T-helper 2 cell (primary cell): ENCODE measurements at regions not wholly inside any gene's neighbourhood (a gene's known extent, or its start where the extent isn't known, plus 50 kb on each side); places are given as distances from the start of the nearest gene placed in this dataset.

Experiments
- DNase-seq, 5 experiments: peaks; one replicate each; pipeline versions ENCODE4 v3.0.0 to v3.0.0-alpha.2; 2012 to 2022

DNA sequence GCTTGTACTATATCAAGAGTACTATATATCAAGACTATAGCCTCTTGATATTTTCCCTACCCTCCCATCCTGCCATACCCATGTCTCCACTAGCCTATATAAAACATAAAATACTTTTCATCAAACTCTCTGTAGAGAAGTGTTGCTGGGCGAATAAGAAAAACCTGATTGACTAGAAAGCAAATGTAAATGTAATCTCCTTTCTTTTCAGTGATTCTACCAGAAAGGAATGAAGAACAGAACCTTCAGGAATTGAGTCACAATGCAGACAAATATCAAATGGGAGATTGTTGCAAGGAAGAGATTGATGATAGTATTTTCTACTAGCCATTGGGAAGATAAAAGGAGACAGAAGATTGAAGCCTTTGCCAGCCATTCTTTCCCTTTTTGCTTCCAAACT lies 89.2 kb downstream of the KCNRG start:
- no peak for DNase-seq

DNA sequence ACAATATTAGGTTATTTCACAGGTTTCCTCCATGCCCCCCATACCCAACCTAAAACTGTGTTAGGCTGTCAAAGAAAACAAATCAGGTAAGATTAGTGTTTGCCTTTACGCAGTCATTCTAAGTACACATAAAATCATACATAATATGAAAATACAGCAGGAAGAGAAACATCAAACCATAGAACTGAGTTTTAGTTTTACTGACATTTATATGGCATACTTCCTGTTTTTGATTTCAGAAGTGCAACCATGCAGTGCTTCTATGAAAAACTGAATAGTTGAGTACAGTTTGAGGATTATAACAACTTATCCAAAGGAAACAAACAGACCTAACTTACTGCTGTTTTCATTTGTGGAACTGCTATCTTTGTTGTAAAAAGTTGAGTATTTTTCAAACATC lies 91.3 kb downstream of the KCNRG start:
- DNase-seq, result no peak

DNA sequence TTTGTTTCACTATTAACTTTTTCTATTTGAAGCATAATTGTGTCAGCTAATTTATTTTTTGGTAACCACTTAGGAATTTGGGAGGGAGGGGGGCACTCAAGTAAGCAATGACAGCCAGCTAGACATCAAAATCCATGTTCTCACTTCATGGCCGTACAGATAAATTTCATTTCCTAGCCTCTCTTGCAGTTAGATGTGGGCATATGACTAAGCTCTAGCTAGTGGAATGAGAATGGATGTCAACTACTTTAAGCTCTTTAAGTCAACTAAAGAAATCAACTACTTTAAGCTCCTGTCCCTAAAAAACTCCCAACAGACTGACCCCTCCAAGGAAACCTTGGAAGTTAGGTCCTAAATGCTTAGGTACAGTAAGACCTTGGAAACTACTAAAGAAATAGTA lies 92.0 kb downstream of the KCNRG start:
- no peak for DNase-seq

DNA sequence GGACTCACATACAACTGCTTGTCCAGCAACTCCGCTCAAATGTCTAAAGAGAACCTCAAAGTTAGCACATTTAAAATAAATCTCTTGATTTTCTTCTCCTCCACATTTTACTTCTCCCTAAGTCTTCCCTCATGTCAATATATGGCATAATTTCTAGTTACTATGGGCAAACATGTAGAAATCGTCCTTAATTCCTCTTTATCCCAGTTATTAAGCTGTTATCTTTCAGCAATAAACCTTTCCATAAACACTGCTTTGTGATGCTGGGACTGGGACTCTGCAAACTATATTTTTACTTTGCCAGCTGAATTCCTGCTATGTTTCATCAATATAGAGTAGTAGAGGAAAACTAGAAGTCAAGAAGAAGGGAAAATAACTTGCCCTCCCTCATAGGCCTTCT lies 99.7 kb downstream of the KCNRG start:
- no peak for DNase-seq

DNA sequence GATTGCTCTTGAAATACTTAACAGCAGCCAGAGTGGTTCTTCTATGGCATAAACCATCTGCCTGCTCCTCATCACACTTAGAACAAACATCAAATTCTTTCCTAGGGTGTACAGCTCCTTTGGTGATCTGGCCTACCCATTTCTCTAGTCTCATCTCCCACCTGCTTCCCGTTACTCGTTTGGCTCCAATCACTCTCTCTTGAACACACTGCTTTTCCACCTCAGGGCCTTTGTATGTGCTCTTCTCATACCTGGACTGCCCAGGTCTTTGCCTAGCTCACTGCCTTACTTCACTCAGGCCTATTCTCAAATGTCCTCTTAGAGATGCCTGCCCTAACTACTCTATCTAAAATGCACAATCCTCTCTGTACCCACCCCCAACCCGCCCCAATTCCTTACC lies 100.5 kb downstream of the KCNRG start:
- DNase-seq, result no peak

DNA sequence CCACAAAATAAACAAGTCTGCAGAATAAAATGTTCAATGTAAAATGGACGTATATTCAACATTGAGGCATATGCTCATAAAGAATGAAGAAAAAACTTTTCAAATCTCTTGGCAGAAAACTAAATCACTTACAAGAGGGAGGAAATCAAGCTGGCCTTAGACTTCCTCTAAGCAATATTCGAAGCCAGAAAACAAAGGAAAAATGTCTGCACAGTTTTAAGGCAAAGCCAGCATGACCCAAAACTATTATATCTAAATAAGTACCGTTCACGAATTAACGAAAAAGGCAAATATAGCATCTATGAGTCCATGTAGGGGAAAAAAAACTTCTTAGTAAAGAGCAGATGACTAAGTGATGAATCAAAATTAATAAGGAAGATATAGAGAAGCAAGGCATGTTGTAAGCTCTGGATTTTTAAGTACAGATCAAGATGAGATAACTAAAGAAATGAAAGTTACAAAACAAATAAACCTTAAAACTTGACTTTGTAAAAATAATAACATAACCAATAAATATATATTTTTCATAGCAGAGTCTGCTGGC lies 101.3 kb downstream of the KCNRG start:
- DNase-seq, result no peak

DNA sequence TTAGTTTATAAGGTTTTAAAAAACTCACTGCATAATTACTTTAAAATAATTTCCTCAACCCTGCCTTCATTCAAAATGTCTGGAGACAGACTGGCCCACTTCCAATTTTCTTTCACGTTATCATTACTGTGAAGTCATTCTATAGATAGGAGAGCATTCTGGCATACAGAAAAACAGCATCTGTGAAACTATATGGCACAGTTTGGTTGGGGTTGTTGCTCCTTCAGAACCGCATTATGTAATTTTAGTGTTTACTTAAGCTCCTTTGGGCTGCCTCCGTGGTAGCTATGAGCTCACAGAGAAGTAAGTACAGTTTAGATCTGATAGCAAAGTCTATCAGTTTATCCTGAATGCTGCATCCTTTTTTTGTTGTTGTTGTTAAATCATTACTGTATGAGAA lies 104.3 kb downstream of the KCNRG start:
- no peak for DNase-seq

DNA sequence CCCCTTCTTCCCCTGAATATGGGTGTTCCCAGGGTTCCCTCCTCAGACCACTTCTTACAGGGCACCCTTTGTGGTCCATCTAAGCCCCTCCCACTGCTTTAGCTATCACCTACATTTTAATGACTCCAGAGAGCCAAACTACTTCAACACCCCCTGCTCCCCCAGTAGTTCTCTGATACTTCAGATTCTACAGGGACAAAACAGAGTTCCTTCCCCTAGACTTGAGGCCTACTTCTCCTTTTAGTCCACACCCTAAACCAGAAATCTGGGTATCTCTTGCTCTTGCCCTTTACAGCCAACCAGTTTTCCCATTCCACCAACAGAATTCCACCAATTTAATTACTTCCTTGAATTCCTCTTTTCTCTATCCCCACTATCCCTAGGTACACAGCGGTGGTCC lies 107.2 kb downstream of the KCNRG start:
- DNase-seq, result no peak

DNA sequence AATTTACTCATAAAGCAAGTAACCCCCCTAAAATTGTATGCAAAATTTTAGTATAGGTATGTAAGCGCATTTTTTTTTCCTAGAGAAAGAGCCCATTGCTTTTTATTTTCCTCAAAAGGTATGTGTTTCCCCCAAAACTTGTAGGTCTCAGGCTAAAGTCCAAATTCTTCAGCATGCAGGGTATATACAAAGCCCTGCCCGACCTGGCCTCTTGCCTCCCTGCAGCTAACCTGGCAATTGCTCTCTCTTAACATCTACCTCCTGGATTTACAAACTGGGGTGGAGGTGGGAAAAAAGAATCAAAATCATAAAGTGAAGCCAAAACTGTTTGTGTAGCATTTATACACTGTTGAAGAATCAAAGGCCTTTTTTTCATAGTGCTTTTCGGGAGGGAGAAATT lies 107.8 kb downstream of the KCNRG start:
- DNase-seq, result no peak

DNA sequence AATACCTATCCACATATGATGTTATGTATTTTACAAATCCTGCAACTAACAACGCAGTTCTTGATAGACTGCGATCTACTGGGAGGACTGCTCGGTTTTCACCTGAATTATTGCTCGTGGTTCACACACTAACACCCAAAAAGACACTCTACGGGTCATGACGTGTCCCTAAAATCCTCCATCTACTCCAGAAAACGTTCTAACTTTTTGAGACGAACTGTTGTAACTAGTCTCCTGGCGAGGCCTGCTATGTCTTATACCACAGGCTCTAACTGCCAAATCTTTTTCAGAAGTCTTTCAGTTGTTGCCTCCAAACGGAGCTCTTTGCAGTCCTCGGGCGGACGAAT lies 108.2 kb downstream of the KCNRG start:
- no peak for DNase-seq

DNA sequence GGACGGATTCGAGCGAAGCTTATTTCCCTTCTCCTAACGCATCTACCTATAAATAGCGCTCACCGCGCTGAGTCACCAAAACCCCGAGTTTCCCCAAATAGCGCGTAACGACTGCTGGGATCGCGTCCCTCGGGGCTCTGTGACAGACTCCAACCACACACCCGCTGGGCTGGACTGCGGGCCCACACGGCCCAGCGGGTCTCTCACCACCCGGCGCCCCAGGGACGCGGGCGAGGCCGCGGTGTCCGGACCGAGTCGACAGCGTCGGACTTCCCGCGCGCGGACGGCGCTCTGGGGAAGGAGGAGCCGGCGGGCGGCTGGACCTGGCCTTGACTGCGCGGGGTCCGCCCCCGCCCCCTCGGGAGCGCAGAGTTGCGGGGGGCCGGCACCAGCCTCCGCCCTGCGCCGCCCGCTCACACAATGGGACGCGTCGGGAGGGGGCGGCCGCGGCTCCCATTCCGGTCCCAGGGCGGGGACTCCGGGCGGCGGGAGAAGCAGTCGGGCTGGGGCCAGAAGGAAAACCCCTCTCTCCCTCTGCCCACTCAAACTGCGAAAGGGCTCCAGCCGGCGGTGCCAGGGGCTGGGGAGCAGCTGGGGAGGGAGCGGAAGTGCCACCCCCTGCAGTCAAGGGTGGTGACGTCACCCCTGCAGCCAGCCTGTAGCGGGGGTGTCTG lies 108.8 kb downstream of the KCNRG start:
- peak; percentile 46 to 93 (median 71) for DNase-seq

DNA sequence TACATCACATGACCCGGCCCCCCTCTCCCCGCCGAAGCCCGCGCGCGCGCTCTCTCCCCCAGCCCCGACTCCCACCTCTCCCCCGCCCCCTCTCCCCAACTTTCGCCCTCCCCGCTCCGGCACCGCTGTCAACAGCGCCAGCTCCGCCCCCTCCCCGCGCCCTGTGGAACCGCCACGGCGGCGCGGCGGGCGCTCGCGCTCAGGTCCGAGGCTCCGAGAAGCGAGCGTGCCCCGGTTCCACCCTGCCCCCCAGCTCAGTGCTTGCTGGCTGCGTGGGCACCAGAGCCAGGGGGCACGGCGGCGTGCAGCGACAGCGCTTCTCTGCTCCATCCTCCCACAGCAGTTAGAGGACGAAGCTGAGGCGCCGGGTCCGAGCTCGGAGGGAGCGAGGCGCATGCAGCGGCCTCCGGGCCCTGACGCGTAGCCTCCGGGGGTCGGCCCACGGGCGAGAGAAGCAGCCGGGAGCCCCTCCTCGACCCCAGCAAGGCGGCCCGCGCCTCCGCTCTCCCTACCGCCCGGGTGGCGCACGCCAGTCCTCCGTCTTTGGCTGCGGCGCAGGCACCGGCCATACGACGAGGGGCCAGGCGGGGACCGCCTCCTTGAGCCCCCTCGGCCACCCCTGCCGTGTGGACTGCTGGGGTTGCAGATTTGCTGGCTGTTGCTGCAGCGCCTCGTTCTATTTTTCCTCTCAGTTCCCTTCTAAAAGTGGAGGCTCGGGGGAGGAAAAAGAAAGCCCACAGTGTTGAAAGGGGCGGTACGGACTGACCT lies 109.5 kb downstream of the KCNRG start:
- DNase-seq, result peak in 4 of 5 experiments; percentile 81 to 98 (median 97)

DNA sequence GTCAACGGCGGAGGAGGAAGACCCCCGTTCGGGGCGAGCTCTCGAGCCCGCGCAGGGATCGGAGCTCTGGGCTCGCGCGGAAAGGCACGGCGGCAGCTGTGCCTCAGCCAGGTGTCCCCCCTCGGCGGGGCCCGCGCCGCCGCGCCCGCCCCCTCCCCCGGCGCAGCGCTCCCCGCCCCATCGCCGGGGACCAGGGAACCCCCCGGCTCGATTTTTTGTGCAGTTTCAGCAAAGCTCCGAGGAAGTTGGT lies 110.0 kb downstream of the KCNRG start:
- DNase-seq, result no peak

DNA sequence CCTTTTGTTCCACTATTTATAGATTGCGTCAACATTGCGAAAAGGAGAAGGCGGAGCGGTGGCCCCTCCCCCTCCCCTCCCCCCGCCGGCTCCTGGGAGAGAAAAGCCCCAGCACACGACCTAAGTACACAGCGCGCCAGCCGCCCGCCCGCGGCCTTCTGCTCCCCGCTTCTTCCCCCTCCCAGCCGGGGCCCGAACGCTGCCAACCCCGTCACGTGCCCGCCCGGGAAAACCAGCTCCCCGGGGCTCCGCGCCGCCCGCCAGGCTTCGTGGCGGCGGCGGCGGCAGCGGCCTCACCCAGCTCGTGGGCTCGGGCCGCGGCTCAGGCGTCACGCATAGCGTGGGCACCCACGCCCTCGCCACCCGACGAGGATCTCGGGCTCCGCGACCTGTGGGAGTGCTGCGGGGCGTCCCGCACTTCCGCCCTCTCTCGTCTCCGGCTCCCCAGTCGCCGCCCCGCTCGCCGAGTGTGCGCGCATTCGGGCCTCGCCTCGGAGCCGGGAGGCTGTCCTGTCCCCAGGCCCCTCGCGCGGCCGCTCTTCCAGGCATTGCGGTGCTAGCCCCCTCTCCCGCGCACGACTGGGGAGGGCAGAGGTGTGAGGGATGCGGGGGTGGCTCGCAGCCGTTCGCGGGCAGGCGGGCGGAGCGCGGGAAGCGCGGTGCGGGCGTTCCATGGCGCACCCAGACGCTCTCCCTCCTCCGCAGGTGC lies 110.5 kb downstream of the KCNRG start:
- peak; percentile 78 to 89 (median 86) for DNase-seq

DNA sequence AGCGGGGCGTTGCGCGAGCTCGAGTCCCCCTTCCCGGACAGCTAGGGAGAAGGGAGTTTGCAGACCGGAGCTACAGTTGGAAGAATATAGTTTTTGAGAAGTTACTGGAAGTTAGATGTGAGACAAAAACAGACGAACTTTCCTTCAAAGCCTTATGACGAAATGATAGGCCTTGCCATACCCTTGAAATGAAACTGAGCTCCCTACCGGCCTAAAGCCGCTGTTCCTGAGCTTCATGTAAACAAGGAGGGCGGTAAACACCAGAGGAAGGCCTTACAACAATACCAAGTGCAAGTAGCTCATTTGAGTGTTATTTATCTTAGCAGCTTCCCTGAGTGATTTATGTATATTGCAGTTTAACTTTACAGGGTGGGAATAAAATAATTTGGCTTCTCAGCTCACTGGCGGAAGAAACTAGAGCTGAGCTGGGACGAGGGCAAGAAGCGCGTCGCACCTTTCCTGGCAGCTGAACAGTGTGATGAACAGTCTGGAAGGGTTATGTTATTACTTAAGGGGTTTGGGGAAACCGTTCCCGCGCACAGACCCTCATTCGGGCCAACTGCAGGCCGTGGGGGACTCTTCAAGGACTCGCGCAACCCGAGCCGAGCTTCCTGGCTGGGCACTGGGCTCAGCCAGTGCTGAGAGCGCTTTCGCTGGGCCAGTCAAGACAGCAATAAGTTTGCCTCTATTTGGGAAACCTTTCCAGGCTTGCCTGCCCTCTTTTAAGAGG lies 111.2 kb downstream of the KCNRG start:
- DNase-seq, result peak in 1 of 5 experiments; percentile 72

DNA sequence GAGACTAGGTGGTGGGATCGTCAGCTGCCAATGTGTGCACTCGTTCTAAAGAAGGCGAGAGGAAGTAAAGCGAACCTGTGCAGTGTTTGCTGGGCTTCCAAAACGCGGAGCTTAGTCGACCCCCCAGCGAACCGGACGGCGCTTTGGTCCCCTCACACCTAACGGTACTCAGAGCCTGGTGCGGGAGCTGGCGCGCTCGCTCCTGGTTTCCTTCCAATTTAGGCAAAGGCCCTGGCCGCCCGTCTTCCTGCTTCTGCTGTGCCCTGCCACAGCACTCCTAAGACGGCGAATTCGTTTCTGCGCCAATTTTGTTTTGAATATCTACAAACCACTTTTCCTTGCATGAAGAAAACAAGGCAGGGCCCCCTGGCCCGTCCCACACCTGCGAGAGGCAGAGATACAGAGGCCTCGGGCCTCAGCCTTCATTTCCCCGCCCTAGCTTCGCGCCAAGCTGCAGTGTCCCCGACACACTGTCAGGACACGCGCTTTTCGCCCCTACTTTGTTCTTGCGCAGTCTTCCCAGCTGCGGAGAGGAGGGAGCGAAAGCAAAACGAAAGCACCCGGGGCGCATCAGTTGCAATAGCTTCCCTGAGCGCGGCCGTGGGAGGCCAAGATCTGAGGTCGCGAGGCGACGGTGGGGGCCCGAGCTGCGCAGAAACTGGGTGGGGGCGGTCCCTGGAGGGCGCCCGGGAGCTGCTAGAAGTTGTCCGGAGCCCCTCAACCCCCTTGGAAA lies 111.9 kb downstream of the KCNRG start:
- peak; percentile 31 to 69 (median 36) for DNase-seq

DNA sequence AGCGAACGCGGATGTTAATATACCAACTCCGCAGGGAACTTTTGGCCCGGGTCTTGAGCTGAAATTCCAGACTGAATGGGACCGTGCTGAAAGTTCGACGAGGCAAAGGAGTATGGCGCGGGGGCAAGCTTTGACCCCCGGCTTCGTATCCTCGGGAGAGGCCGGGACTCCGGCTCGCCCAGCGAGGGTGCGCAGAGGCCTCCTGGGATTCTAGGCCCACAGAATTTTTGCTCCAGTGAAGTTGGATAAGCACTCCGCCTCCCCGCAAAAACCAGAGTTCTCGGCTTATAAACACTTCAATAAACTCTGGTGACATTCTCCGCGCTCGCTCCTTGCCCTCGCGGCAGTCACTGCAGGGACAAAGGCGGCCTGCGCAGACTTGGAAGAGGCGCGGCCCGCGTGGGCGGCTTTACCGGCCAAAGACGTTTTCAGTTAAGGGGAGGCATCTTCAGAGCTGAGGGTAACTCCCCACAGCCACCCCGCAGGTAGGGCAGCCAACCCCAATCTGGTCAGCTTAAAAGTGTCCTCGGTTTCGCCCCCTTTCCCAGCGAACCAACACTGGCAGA lies 112.6 kb downstream of the KCNRG start:
- no peak for DNase-seq

DNA sequence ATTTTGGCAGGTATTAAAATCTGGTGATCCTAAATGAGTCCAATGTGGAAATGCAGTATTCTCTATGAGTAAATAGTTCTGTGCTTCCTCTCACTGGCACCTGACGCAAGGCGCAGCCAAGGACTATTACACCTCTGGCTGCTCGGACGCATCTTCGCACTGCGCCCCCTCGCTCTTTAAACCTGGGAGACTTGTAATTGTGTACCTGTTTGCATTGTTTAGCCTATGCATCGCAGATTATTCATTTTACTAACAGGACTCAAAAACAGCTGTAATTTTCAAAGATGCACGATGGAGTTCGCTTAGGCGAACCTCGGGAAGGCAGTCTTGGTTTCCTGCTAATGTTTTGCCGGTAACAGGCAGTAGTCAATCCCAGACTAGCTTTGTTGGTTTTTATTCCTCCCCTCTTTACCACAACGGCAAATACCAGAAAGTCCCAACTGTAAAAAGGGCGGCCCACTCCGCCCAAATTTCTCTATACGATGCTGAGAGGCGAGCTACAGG lies 113.2 kb downstream of the KCNRG start:
- peak in 2 of 5 experiments; percentile 16 to 68 for DNase-seq

DNA sequence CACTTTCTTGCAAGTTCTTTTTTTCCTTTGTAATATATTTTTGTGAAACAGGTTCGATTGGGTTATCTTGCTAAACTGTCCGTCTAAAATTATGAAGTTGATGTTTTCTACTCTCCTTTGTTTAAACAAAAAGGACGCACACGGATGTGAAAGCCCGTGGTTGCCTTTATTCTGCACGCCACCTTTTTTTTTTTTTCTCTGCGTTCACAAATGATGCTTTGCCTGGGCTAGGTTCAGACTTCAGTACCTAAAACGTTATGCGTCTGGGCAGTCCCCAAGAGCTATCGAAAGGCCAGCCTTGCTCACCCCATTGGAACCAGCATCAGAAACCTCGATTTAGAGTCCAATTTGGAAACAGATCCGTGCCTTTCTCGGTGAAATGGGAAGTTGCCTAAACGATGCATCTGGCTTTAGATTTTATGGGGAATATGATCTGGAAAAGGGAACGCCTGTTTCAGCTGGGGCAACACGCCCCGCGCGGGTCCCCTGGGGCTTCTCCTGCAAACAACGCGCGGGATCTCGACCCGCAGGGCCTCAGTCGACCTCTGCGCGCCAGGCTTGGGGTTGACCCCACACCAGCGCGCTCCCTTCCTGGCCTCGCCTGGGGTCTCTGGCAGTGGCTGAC lies 113.9 kb downstream of the KCNRG start:
- peak in 1 of 5 experiments; percentile 83 for DNase-seq

DNA sequence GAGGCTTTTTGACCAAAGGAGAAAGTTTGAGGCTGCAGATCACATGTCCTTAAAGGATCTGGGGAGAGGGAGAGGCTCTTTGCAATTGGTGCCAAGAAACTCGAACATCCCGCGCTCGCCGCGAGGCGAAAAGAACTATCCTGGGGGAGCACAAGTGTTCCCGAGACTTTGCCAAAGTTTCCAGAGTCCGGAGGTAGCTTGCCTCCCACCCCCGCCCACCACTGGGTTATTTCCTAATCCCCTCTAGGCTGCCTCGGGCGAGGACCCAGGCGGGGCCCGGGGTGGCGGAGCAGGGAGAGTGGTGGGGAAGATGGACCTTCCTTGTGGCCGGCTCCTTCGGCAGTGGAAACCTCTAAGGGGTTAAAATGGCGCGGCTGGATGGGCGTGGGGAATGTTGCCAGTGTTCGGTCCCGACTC lies 114.5 kb downstream of the KCNRG start:
- no peak for DNase-seq
